GM12878 (cell line): ENCODE measurements at regions not wholly inside any gene's neighbourhood (a gene's known extent, or its start where the extent isn't known, plus 50 kb on each side); places are given as distances from the start of the nearest gene placed in this dataset.

Experiments used
- ATAC-seq: fragments of 200-7000 bp; cut with Tn5 transposase; 3 replicates; pipeline ENCODE4 v1.9.1; 2020; ENCODE audit warnings: mild to moderate bottlenecking, moderate library complexity
- BruUV-seq: library from RNA; stranded (reverse); fragments of 400-500 nt; replicated peaks from 2 replicates; lab custom pipeline; 2021; lab: Mats Ljungman, UMichigan
- CTCF ChIA-PET: fragments of 300-600 bp; sonication (Branson Sonifier 250); formaldehyde crosslinking; extraction: SDS; loops from one replicate; lab custom pipeline; 2021; ENCODE audit warnings: inconsistent platforms; lab: Yijun Ruan, JAX
- POLR2A ChIA-PET: fragments of 350-600 bp; formaldehyde crosslinking; extraction: SDS; loops from one replicate; lab custom pipeline; 2021; ENCODE audit warnings: inconsistent platforms; lab: Charles Lee
- RAD21 ChIA-PET: fragments of 300-600 bp; sonication (Branson Sonifier 250); formaldehyde crosslinking; loops from one replicate; lab custom pipeline; 2023; ENCODE audit warnings: antibody characterized with exemption; ENCODE audit not compliant: unreplicated experiment; lab: Charles Lee
- SMC1A ChIA-PET: fragments of 300-600 bp; sonication (Branson Sonifier 250); formaldehyde crosslinking; loops from one replicate; lab custom pipeline; 2023; ENCODE audit not compliant: unreplicated experiment, uncharacterized antibody; lab: Charles Lee
- DNase-seq: peaks from one replicate; pipeline ENCODE4 v3.0.0-alpha.2; 2011; ENCODE audit warnings: low read depth, low spot score
- FAIRE-seq: peaks from 3 replicates; lab custom pipeline; 2011; peaks lifted over from hg19 to GRCh38; lab: Jason Lieb, UNC
- H2AFZ ChIP-seq: 2 replicates; pipeline ENCODE4 v1.6.0; 2011; ENCODE audit warnings: low read depth, low read length, control low read depth; ENCODE audit not compliant: control insufficient read depth
- H3K27ac ChIP-seq: 2 replicates; pipeline ENCODE4 v1.5.1; 2011; ENCODE audit warnings: control low read depth; ENCODE audit not compliant: control insufficient read depth, insufficient read depth
- H3K27me3 ChIP-seq, 2 experiments: replicated peaks in 1 of 2; 2 replicates each; pipeline versions ENCODE4 v1.6.0 to v1.6.1; 2011; ENCODE audit warnings: low read length in 1 of 2; ENCODE audit not compliant: control insufficient read depth in 2 of 2, insufficient read depth in 2 of 2
- H3K36me3 ChIP-seq, 2 experiments: 2 replicates each; pipeline ENCODE4 v1.5.1; 2011; ENCODE audit warnings: low read length in 1 of 2; ENCODE audit not compliant: control insufficient read depth in 2 of 2, insufficient read depth in 2 of 2
- H3K4me1 ChIP-seq: 2 replicates; pipeline ENCODE4 v1.6.1; 2011; ENCODE audit warnings: mild to moderate bottlenecking, low read length, moderate library complexity, mixed read lengths; ENCODE audit not compliant: control insufficient read depth, insufficient read depth
- H3K4me2 ChIP-seq: 2 replicates; pipeline ENCODE4 v1.6.0; 2011; ENCODE audit warnings: control low read depth; ENCODE audit not compliant: control insufficient read depth, insufficient read depth
- H3K4me3 ChIP-seq: fragments of 200-600 bp; sonication (generic); 2 replicates; pipeline ENCODE4 v1.5.1; 2016
- H3K79me2 ChIP-seq: 2 replicates; pipeline ENCODE4 v1.6.0; 2011; ENCODE audit warnings: low read length; ENCODE audit not compliant: control insufficient read depth, insufficient read depth
- H3K9ac ChIP-seq: 2 replicates; pipeline ENCODE4 v1.8.0; 2011; ENCODE audit warnings: low read length, control low read depth, mixed read lengths; ENCODE audit not compliant: control insufficient read depth, insufficient read depth
- H3K9me3 ChIP-seq: replicated peaks from 3 replicates; pipeline ENCODE4 v1.5.1; 2011; ENCODE audit warnings: mild to moderate bottlenecking, low read length; ENCODE audit not compliant: control insufficient read depth, insufficient read depth
- H4K20me1 ChIP-seq: 2 replicates; pipeline ENCODE4 v1.6.0; 2011; ENCODE audit not compliant: control insufficient read depth, insufficient read depth
- ASH2L ChIP-seq: fragments of 300-600, 200-600 bp; sonication (generic); IDR thresholded peaks from 2 replicates; pipeline ENCODE4 v1.6.1; 2017; ENCODE audit warnings: low read depth, mild to moderate bottlenecking, borderline replicate concordance
- CBFB ChIP-seq: IDR thresholded peaks from 2 replicates; pipeline ENCODE4 v1.6.1; 2016; ENCODE audit warnings: antibody characterized with exemption, low read depth
- CEBPZ ChIP-seq: fragments of 150-350 bp; IDR thresholded peaks from 2 replicates; pipeline ENCODE4 v1.6.1; 2016; ENCODE audit warnings: low read depth, low read length
- CHD1 ChIP-seq: IDR thresholded peaks from 2 replicates; pipeline ENCODE4 v1.6.1; 2012; ENCODE audit warnings: low read depth, low read length, improper control_type of control experiment
- IKZF1 ChIP-seq: fragments of 450-650 bp; conservative IDR thresholded peaks from 2 replicates; pipeline ENCODE4 v1.6.1; 2017; ENCODE audit warnings: antibody characterized with exemption, mild to moderate bottlenecking
- MEF2B ChIP-seq: fragments of 450-650 bp; IDR thresholded peaks from 2 replicates; pipeline ENCODE4 v1.6.1; 2018; ENCODE audit warnings: mild to moderate bottlenecking, moderate library complexity; ENCODE audit not compliant: partially characterized antibody, poor library complexity, severe bottlenecking
- PAX8 ChIP-seq: fragments of 450-650 bp; IDR thresholded peaks from 2 replicates; pipeline ENCODE4 v1.6.1; 2017; ENCODE audit warnings: mild to moderate bottlenecking, moderate library complexity
- PML ChIP-seq: IDR thresholded peaks from 2 replicates; pipeline ENCODE4 v1.6.1; 2012; ENCODE audit warnings: low read length, inconsistent platforms
- ZNF217 ChIP-seq: fragments of 450-650 bp; IDR thresholded peaks from 2 replicates; pipeline ENCODE4 v1.6.1; 2017; ENCODE audit warnings: antibody characterized with exemption, mild to moderate bottlenecking
- WGBS: methylation state at CpG from one replicate; pipeline ENCODE4 v1.1.6; 2016; ENCODE audit warnings: low lambda C conversion rate; ENCODE audit not compliant: insufficient replicate concordance, insufficient coverage; ENCODE audit errors: missing lambda C conversion rate; 5-methylcytosine and 5-hydroxymethylcytosine counted together
- in situ Hi-C: fragments of 300-500 bp; cut with MboI; formaldehyde crosslinking; loops from 9 replicates; pipeline ENCODE4 v1.14.3; 2018; ENCODE audit warnings: mixed read lengths
- intact Hi-C: fragments of 100-400 bp; cut with micrococcal nuclease; formaldehyde crosslinking; loops from one replicate; pipeline ENCODE4 v1.14.2; 2022; ENCODE audit not compliant: unreplicated experiment

DNA sequence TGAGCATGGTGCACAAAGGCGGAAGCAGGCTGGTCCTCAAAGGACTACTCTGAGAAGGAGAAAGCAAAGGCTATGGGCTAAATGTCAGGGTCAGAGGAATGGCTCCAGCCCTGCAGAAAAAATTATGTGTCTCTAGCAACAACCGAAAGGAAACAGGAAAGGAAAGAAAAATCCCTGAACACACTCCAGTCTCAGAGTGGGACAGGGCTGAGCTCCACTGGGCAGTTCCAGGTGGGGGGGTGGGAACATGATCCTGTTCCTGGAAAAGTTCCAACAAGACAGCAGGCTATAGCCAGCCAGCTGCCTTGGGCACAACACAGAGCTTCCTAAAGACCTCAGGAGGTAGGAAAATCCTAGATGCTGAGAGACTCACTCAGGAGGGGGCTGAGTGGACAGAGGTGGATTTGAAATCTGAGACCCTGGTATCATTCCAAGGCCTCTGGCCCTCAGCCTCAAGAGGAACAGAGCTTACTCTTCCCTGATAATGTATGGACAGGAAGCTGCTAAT, 1088.2 kb downstream of the TBC1D22A start:
- no peak for ATAC-seq
- no peak for FAIRE-seq
- RAD21 ChIA-PET = no interaction called here
- BruUV-seq = no TSS peak
- Histone ChIP-seq H3K4me3 (no peak overlapping the region), H3K9me3 (no peaks in the 10 kb centered on the region), H3K9ac (no peak overlapping the region), H3K27me3 (no peaks in the 10 kb centered on the region), H2AFZ (no peak overlapping the region), H3K4me1 (no peaks in the 10 kb centered on the region), H3K79me2 (no peaks in the 10 kb centered on the region), H3K4me2 (no peak overlapping the region), H3K27ac (no peak overlapping the region), H4K20me1 (no peaks in the 10 kb centered on the region), H3K36me3 (no peaks in the 10 kb centered on the region)
- 63% methylated on average over 2 of the region's 2 CpGs for WGBS
- no peak for TF ChIP-seq ASH2L
- TF ChIP-seq ZNF217 = no peak
- TF ChIP-seq IKZF1 = no peak
- TF ChIP-seq CHD1 = no peak
- no peak for TF ChIP-seq PML
- TF ChIP-seq MEF2B = no peak
- TF ChIP-seq CEBPZ = no peak
- TF ChIP-seq PAX8 = no peak
- no peak for TF ChIP-seq CBFB
- DNase-seq = no peak
- POLR2A ChIA-PET = no interaction called here
- SMC1A ChIA-PET = no interaction called here
- intact Hi-C loops (no loop called here), in situ Hi-C loops (no loop called here)
- CTCF ChIA-PET = no interaction called here
